ENCODE measurements at regions not wholly inside any gene's neighbourhood (a gene's known extent, or its start where the extent isn't known, plus 50 kb on each side); places are given as distances from the start of the nearest gene placed in this dataset.
A peak's percentile ranks its signal among the peaks of the same experiment; 100 is the strongest.

DNA sequence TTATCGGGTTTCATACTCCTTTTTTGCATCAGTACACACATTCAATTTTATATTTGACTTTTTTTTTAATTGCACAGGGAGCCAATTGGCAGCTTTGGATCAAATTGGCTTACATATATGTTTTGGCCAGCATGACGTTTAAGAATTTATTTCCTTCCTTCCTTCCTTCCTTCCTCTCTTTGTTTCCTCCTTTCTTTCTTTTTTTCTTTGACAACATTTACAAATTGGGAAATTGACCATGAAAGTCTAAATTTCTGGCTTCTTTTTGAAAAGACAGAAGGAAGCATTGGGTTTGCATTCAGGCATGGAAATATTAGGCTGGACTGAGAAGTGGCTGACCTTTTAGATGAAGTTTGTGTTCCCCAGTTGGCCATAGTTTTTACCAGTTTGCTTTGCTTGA, 103.4 kb upstream of the IGSF10 start:
- no peak overlapping the region for H3K9ac ChIP-seq
- DNase-seq: no peak
- 75 to 78% methylated on average over 2 of the region's 2 CpGs for WGBS, 2 experiments (ENCODE audit: low coverage in 1 of 2, low lambda C conversion rate in 2 of 2, missing lambda C conversion rate in 2 of 2)
- no peaks in the 10 kb centered on the region for H4K20me1 ChIP-seq (ENCODE audit: insufficient read depth)
- H3K4me1 ChIP-seq (ENCODE audit: insufficient read depth): peaks cover 12% of the 10 kb centered on the region; the same call in 1 of the 2 replicates
- no peaks in the 10 kb centered on the region for H3K36me3 ChIP-seq (ENCODE audit: low read depth)
- H3K27me3 ChIP-seq (replicated peaks; ENCODE audit: insufficient read depth): no peaks in the 10 kb centered on the region
- H3F3A ChIP-seq (ENCODE audit: insufficient read depth): no peaks in the 10 kb centered on the region
- TF ChIP-seq EZH2phosphoT487 (IDR thresholded peaks at IDR 0.05; ENCODE audit: insufficient read depth, low read depth): no peak
- TF ChIP-seq EZH2 (IDR thresholded peaks at IDR 0.05; ENCODE audit: insufficient read depth, poor library complexity, severe bottlenecking): no peak
- in situ Hi-C loops (cut with MboI): no loop called here
- H3K9me2 ChIP-seq (ENCODE audit: insufficient read depth): no peaks in the 10 kb centered on the region
- H3K79me2 ChIP-seq (ENCODE audit: insufficient read depth): no peaks in the 10 kb centered on the region
- no peak overlapping the region for H3K4me2 ChIP-seq (ENCODE audit: unreplicated experiment)
- H3K4me3 ChIP-seq: no peak overlapping the region
- no peak overlapping the region for H3K27ac ChIP-seq
- H3K9me3 ChIP-seq (ENCODE audit: low read depth): no peaks in the 10 kb centered on the region
- H2AFZ ChIP-seq: no peak overlapping the region

DNA sequence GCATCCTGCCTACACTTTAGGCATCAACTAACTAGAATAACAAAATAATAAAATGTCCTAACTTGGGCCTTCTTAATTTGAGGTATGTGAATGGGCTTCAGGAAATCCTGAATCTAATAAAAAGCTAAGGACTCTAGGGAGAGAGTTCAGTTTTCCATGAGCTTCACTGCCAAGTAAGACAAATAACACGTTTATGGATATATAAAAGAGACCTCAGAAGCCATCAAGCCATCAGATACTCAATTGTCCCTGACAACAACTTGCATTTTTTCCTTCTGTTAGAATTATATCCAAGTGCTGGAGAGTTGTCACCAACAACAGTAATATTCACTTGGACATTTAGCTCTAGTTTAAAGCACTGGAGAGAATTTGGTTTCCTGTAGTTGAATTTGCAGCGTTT, 102.4 kb upstream of the IGSF10 start:
- H3K27ac ChIP-seq: no peak overlapping the region
- H2AFZ ChIP-seq: no peak overlapping the region
- H3K79me2 ChIP-seq (ENCODE audit: insufficient read depth): no peaks in the 10 kb centered on the region
- H3K4me2 ChIP-seq (ENCODE audit: unreplicated experiment): no peak overlapping the region
- H3K27me3 ChIP-seq (replicated peaks; ENCODE audit: insufficient read depth): no peaks in the 10 kb centered on the region
- no peaks in the 10 kb centered on the region for H4K20me1 ChIP-seq (ENCODE audit: insufficient read depth)
- no peaks in the 10 kb centered on the region for H3F3A ChIP-seq (ENCODE audit: insufficient read depth)
- 6 to 11% methylated on average over 2 of the region's 2 CpGs for WGBS, 2 experiments (ENCODE audit: low coverage in 1 of 2, low lambda C conversion rate in 2 of 2, missing lambda C conversion rate in 2 of 2)
- no peak for DNase-seq
- H3K4me3 ChIP-seq: no peak overlapping the region
- no peak for TF ChIP-seq EZH2phosphoT487 (IDR thresholded peaks at IDR 0.05; ENCODE audit: insufficient read depth, low read depth)
- no peak for TF ChIP-seq EZH2 (IDR thresholded peaks at IDR 0.05; ENCODE audit: insufficient read depth, poor library complexity, severe bottlenecking)
- no peaks in the 10 kb centered on the region for H3K36me3 ChIP-seq (ENCODE audit: low read depth)
- no peaks in the 10 kb centered on the region for H3K9me2 ChIP-seq (ENCODE audit: insufficient read depth)
- H3K4me1 ChIP-seq (ENCODE audit: insufficient read depth): peaks cover 12% of the 10 kb centered on the region; the same call in 1 of the 2 replicates
- H3K9ac ChIP-seq: no peak overlapping the region
- H3K9me3 ChIP-seq (ENCODE audit: low read depth): no peaks in the 10 kb centered on the region
- in situ Hi-C loops (cut with MboI): no loop called here

DNA sequence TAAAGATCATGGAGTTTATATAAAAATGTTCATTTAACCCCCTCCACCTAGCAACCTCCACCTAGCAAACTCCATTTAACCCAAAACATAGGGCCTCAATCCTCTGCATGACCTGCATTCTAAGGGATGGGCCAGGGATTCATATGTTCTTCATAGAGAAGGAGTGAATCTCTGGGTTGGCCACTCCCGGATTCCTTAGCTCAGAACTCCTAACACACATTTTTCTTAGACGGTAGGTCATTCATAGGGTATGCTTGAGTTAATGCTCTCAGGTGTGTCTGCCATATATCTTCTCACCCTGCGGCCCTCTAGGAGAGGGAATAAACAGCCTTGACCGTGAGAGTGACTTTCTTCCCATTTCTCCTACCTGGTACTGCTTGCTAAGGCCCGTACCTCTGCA, 102.0 kb upstream of the IGSF10 start:
- Histone ChIP-seq H3K4me3 (no peak overlapping the region), H2AFZ (no peak overlapping the region), H3K9me3 (ENCODE audit: low read depth) (no peaks in the 10 kb centered on the region), H3K36me3 (ENCODE audit: low read depth) (no peaks in the 10 kb centered on the region), H3K27ac (no peak overlapping the region), H3K27me3 (replicated peaks; ENCODE audit: insufficient read depth) (no peaks in the 10 kb centered on the region), H3K9me2 (ENCODE audit: insufficient read depth) (no peaks in the 10 kb centered on the region), H4K20me1 (ENCODE audit: insufficient read depth) (no peaks in the 10 kb centered on the region), H3K9ac (no peak overlapping the region), H3K4me2 (ENCODE audit: unreplicated experiment) (no peak overlapping the region), H3F3A (ENCODE audit: insufficient read depth) (no peaks in the 10 kb centered on the region), H3K4me1 (ENCODE audit: insufficient read depth) (peaks cover 12% of the 10 kb centered on the region; the same call in 1 of the 2 replicates), H3K79me2 (ENCODE audit: insufficient read depth) (no peaks in the 10 kb centered on the region)
- 71 to 80% methylated on average over 5 of the region's 5 CpGs for WGBS, 2 experiments (ENCODE audit: low coverage in 1 of 2, low lambda C conversion rate in 2 of 2, missing lambda C conversion rate in 2 of 2)
- TF ChIP-seq EZH2 (IDR thresholded peaks at IDR 0.05; ENCODE audit: insufficient read depth, poor library complexity, severe bottlenecking) (no peak), EZH2phosphoT487 (IDR thresholded peaks at IDR 0.05; ENCODE audit: insufficient read depth, low read depth) (no peak)
- DNase-seq: no peak
- in situ Hi-C loops (cut with MboI): no loop called here

DNA sequence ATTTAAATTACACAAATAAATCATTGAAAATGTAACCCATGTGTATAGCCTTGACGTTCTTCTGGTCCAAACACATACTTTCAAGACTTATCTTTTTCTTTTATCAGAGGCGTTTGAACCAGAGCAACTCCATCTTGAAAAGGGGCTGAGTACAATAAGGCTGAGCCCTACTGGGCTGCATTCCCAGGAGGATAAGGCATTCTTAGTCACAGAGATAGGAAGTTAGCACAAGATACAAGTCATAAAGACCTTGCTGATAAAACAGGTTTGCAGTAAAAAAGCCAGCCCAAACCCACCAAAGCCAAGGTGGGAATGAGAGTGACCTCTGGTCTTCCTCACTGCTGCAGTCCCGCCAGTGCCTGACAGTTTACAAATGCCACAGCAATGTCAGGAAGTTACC, 101.0 kb upstream of the IGSF10 start:
- no peak for TF ChIP-seq EZH2phosphoT487 (IDR thresholded peaks at IDR 0.05; ENCODE audit: insufficient read depth, low read depth)
- no peak for TF ChIP-seq EZH2 (IDR thresholded peaks at IDR 0.05; ENCODE audit: insufficient read depth, poor library complexity, severe bottlenecking)
- Histone ChIP-seq H3K79me2 (ENCODE audit: insufficient read depth) (no peaks in the 10 kb centered on the region), H2AFZ (no peak overlapping the region), H3K9ac (no peak overlapping the region), H3K4me3 (no peak overlapping the region), H3K9me2 (ENCODE audit: insufficient read depth) (no peaks in the 10 kb centered on the region), H3K4me2 (ENCODE audit: unreplicated experiment) (no peak overlapping the region), H3K27ac (no peak overlapping the region), H3K36me3 (ENCODE audit: low read depth) (no peaks in the 10 kb centered on the region), H3K4me1 (ENCODE audit: insufficient read depth) (peaks cover 12% of the 10 kb centered on the region; the same call in 1 of the 2 replicates), H3K9me3 (ENCODE audit: low read depth) (no peaks in the 10 kb centered on the region), H3K27me3 (replicated peaks; ENCODE audit: insufficient read depth) (no peaks in the 10 kb centered on the region), H4K20me1 (ENCODE audit: insufficient read depth) (no peaks in the 10 kb centered on the region), H3F3A (ENCODE audit: insufficient read depth) (no peaks in the 10 kb centered on the region)
- DNase-seq: no peak
- WGBS, 2 experiments (ENCODE audit: low coverage in 1 of 2, low lambda C conversion rate in 2 of 2, missing lambda C conversion rate in 2 of 2): 63 to 64% methylated on average over 3 of the region's 3 CpGs
- in situ Hi-C loops (cut with MboI): no loop called here

GRCh38 chr3:151560738-151561137, 99.9 kb upstream of the IGSF10 start:
- Histone ChIP-seq H3K4me2 (ENCODE audit: unreplicated experiment) (peak overlapping the region; percentile 2), H3K36me3 (ENCODE audit: low read depth) (no peaks in the 10 kb centered on the region), H3K9me3 (ENCODE audit: low read depth) (no peaks in the 10 kb centered on the region), H3K9ac (no peak overlapping the region), H3K4me3 (no peak overlapping the region), H3K9me2 (ENCODE audit: insufficient read depth) (no peaks in the 10 kb centered on the region), H3K27me3 (replicated peaks; ENCODE audit: insufficient read depth) (no peaks in the 10 kb centered on the region), H2AFZ (0 out of 2 replicates have a peak overlapping the region, but pooled peaks have one; percentile 17), H3K79me2 (ENCODE audit: insufficient read depth) (no peaks in the 10 kb centered on the region), H3F3A (ENCODE audit: insufficient read depth) (no peaks in the 10 kb centered on the region), H3K4me1 (ENCODE audit: insufficient read depth) (peaks cover 12% of the 10 kb centered on the region; the same call in 1 of the 2 replicates), H4K20me1 (ENCODE audit: insufficient read depth) (no peaks in the 10 kb centered on the region), H3K27ac (no peak overlapping the region)
- peak; percentile 12 for DNase-seq
- in situ Hi-C loops (cut with MboI): no loop called here
- TF ChIP-seq EZH2phosphoT487 (IDR thresholded peaks at IDR 0.05; ENCODE audit: insufficient read depth, low read depth): no peak
- no peak for TF ChIP-seq EZH2 (IDR thresholded peaks at IDR 0.05; ENCODE audit: insufficient read depth, poor library complexity, severe bottlenecking)
- 2 to 5% methylated on average over 2 of the region's 2 CpGs for WGBS, 2 experiments (ENCODE audit: low coverage in 1 of 2, low lambda C conversion rate in 2 of 2, missing lambda C conversion rate in 2 of 2)
